Erythroblast (primary cell): ENCODE measurements at regions not wholly inside any gene's neighbourhood (a gene's known extent, or its start where the extent isn't known, plus 50 kb on each side); places are given as distances from the start of the nearest gene placed in this dataset.

Experiments
- GATA1 ChIP-seq: IDR thresholded peaks from 2 replicates; pipeline ENCODE4 v1.6.1; 2011; ENCODE audit warnings: low read depth, mild to moderate bottlenecking, control low read depth, low read length, moderate library complexity
- POLR2A ChIP-seq: IDR thresholded peaks from 2 replicates; pipeline ENCODE4 v1.6.1; 2011; ENCODE audit warnings: mild to moderate bottlenecking, low read length

GRCh38 chr18:68484241-68484640 is 230.7 kb downstream of the TMX3 start:
- TF ChIP-seq POLR2A (no peak), GATA1 (no peak)
